K562 (cell line): ENCODE measurements at regions not wholly inside any gene's neighbourhood (a gene's known extent, or its start where the extent isn't known, plus 50 kb on each side); places are given as distances from the start of the nearest gene placed in this dataset.

Source experiments
- CTCF ChIP-seq, 3 experiments: IDR thresholded peaks in 2 of 3; conservative IDR thresholded peaks in 1 of 3; 2 replicates each; pipeline ENCODE4 v1.5.1; 2011 to 2012; ENCODE audit warnings: low read length in 3 of 3, mild to moderate bottlenecking in 3 of 3, control low read depth in 2 of 3, improper control_type of control experiment in 1 of 3, inconsistent platforms in 1 of 3, low read depth in 1 of 3, mixed read lengths in 1 of 3, moderate library complexity in 1 of 3; ENCODE audit not compliant: insufficient read depth in 2 of 3
- PHF20 ChIP-seq: fragments of 450-650 bp; IDR thresholded peaks from 2 replicates; pipeline ENCODE4 v1.6.1; 2018; ENCODE audit not compliant: partially characterized antibody
- TAF1 ChIP-seq: IDR thresholded peaks from 2 replicates; pipeline ENCODE4 v1.6.1; 2011; ENCODE audit warnings: mild to moderate bottlenecking, low read length, moderate library complexity; ENCODE audit not compliant: insufficient read depth, control insufficient read depth, severe bottlenecking; ENCODE audit errors: extremely low read depth
- ZNF124 ChIP-seq: sonication (generic); formaldehyde crosslinking; IDR thresholded peaks from 2 replicates; pipeline ENCODE4 v1.8.1; 2022; ENCODE audit warnings: missing genetic modification reagents
- ZNF384 ChIP-seq: IDR thresholded peaks from 2 replicates; pipeline ENCODE4 v1.6.1; 2012; ENCODE audit warnings: low read depth, low read length, improper control_type of control experiment
- ZNF512 ChIP-seq: IDR thresholded peaks from 2 replicates; pipeline ENCODE4 v1.6.1; 2016; ENCODE audit warnings: missing genetic modification characterization, missing compliant biosample characterization
- TF ChIP-seq, protein P1 (sequence below): fragments of 450-650 bp; IDR thresholded peaks from 2 replicates; pipeline ENCODE4 v1.6.1; 2016; ENCODE audit warnings: mild to moderate bottlenecking, moderate library complexity

DNA sequence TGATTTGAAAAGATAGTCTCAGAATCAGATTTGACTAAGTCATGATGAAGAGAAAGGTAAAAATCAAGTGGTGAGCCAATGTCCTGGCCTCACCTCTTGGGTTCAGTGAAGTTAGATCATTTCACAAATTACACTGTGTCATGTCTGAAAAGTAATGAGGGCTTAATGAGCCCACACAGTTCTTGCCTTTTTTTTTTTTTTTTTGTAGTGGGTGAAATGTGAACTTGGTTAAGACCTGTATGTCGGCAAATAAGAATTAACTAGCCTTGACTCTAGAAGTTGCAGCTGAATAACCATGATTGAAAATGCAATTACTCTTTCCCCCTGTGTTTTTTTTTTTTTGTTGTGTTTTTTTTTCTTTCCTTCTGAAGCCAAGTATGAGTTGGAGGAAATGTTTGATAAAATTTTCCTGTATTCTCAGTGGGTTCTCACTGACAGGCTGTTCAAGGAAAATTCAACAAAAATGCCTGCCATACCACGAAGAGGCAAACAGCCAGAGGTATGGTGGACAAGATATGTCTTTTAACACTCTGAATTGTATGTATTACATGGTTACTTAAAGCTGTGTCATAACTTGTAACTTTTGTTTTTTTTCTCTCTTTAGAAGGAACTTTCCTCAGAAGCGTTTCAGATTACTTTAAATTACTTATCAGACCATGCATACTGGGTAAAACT is 135.2 kb upstream of the MLIP start:
- TF ChIP-seq ZNF384 (no peak), PHF20 (no peak), CTCF (IDR thresholded peaks at IDR 0.05 in 2 of 3, conservative IDR thresholded peaks at IDR 0.05 in 1 of 3; ENCODE audit: insufficient read depth in 2 of 3, low read depth in 1 of 3, low read length in 3 of 3) (no peak), ZNF512 (no peak), TAF1 (no peak), ZNF124 (CRISPR knock-in tag) (no peak)
- TF ChIP-seq, protein P1, sequence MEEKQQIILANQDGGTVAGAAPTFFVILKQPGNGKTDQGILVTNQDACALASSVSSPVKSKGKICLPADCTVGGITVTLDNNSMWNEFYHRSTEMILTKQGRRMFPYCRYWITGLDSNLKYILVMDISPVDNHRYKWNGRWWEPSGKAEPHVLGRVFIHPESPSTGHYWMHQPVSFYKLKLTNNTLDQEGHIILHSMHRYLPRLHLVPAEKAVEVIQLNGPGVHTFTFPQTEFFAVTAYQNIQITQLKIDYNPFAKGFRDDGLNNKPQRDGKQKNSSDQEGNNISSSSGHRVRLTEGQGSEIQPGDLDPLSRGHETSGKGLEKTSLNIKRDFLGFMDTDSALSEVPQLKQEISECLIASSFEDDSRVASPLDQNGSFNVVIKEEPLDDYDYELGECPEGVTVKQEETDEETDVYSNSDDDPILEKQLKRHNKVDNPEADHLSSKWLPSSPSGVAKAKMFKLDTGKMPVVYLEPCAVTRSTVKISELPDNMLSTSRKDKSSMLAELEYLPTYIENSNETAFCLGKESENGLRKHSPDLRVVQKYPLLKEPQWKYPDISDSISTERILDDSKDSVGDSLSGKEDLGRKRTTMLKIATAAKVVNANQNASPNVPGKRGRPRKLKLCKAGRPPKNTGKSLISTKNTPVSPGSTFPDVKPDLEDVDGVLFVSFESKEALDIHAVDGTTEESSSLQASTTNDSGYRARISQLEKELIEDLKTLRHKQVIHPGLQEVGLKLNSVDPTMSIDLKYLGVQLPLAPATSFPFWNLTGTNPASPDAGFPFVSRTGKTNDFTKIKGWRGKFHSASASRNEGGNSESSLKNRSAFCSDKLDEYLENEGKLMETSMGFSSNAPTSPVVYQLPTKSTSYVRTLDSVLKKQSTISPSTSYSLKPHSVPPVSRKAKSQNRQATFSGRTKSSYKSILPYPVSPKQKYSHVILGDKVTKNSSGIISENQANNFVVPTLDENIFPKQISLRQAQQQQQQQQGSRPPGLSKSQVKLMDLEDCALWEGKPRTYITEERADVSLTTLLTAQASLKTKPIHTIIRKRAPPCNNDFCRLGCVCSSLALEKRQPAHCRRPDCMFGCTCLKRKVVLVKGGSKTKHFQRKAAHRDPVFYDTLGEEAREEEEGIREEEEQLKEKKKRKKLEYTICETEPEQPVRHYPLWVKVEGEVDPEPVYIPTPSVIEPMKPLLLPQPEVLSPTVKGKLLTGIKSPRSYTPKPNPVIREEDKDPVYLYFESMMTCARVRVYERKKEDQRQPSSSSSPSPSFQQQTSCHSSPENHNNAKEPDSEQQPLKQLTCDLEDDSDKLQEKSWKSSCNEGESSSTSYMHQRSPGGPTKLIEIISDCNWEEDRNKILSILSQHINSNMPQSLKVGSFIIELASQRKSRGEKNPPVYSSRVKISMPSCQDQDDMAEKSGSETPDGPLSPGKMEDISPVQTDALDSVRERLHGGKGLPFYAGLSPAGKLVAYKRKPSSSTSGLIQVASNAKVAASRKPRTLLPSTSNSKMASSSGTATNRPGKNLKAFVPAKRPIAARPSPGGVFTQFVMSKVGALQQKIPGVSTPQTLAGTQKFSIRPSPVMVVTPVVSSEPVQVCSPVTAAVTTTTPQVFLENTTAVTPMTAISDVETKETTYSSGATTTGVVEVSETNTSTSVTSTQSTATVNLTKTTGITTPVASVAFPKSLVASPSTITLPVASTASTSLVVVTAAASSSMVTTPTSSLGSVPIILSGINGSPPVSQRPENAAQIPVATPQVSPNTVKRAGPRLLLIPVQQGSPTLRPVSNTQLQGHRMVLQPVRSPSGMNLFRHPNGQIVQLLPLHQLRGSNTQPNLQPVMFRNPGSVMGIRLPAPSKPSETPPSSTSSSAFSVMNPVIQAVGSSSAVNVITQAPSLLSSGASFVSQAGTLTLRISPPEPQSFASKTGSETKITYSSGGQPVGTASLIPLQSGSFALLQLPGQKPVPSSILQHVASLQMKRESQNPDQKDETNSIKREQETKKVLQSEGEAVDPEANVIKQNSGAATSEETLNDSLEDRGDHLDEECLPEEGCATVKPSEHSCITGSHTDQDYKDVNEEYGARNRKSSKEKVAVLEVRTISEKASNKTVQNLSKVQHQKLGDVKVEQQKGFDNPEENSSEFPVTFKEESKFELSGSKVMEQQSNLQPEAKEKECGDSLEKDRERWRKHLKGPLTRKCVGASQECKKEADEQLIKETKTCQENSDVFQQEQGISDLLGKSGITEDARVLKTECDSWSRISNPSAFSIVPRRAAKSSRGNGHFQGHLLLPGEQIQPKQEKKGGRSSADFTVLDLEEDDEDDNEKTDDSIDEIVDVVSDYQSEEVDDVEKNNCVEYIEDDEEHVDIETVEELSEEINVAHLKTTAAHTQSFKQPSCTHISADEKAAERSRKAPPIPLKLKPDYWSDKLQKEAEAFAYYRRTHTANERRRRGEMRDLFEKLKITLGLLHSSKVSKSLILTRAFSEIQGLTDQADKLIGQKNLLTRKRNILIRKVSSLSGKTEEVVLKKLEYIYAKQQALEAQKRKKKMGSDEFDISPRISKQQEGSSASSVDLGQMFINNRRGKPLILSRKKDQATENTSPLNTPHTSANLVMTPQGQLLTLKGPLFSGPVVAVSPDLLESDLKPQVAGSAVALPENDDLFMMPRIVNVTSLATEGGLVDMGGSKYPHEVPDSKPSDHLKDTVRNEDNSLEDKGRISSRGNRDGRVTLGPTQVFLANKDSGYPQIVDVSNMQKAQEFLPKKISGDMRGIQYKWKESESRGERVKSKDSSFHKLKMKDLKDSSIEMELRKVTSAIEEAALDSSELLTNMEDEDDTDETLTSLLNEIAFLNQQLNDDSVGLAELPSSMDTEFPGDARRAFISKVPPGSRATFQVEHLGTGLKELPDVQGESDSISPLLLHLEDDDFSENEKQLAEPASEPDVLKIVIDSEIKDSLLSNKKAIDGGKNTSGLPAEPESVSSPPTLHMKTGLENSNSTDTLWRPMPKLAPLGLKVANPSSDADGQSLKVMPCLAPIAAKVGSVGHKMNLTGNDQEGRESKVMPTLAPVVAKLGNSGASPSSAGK = no peak
